ENCODE measurements at regions not wholly inside any gene's neighbourhood (a gene's known extent, or its start where the extent isn't known, plus 50 kb on each side); places are given as distances from the start of the nearest gene placed in this dataset.
"Not testable (repeated sequence)": the region's sequence is repeated elsewhere in the genome, so short reads cannot be mapped to it uniquely, and the experiment has no call there.

GRCh38 chr3:110015231-110015963 lies 678.1 kb upstream of the DPPA4 start:
- DNase-seq, result no peak

- DNase-seq, result no peak
Observed at GRCh38 chr3:110016235-110016815, 679.0 kb upstream of the DPPA4 start.

- no peak for DNase-seq
Observed at GRCh38 chr3:110017304-110017703, 680.0 kb upstream of the DPPA4 start.

- no peak for DNase-seq
Observed at GRCh38 chr3:110021659-110022058, 684.3 kb upstream of the DPPA4 start.

GRCh38 chr3:110023022-110023421 lies 685.7 kb upstream of the DPPA4 start:
- not testable (repeated sequence) for DNase-seq

GRCh38 chr3:110026421-110026820 lies 689.1 kb upstream of the DPPA4 start:
- no peak for DNase-seq

GRCh38 chr3:110027446-110028080 lies 690.2 kb upstream of the DPPA4 start:
- DNase-seq, result no peak

GRCh38 chr3:110031975-110032374 lies 694.6 kb upstream of the DPPA4 start:
- no peak for DNase-seq

GRCh38 chr3:110059431-110059830 lies 722.1 kb upstream of the DPPA4 start:
- DNase-seq, result no peak

- no peak for DNase-seq
Observed at GRCh38 chr3:110062716-110063115, 725.4 kb upstream of the DPPA4 start.

GRCh38 chr3:110063178-110063577 lies 725.8 kb upstream of the DPPA4 start:
- no peak for DNase-seq

- no peak for DNase-seq
Observed at GRCh38 chr3:110066206-110066605, 728.9 kb upstream of the DPPA4 start.

GRCh38 chr3:110067527-110067926 lies 730.2 kb upstream of the DPPA4 start:
- no peak for DNase-seq

- no peak for DNase-seq
Observed at GRCh38 chr3:110069761-110070160, 732.4 kb upstream of the DPPA4 start.

- no peak for DNase-seq
Observed at GRCh38 chr3:110070161-110070916, 733.0 kb upstream of the DPPA4 start.

- no peak for DNase-seq
Observed at GRCh38 chr3:110074095-110074494, 736.7 kb upstream of the DPPA4 start.

GRCh38 chr3:110077093-110077492 lies 739.7 kb upstream of the DPPA4 start:
- no peak for DNase-seq

GRCh38 chr3:110093411-110093810 lies 756.1 kb upstream of the DPPA4 start:
- no peak for DNase-seq

- DNase-seq, result no peak
Observed at GRCh38 chr3:110093812-110094401, 756.6 kb upstream of the DPPA4 start.

- DNase-seq, result no peak
Observed at GRCh38 chr3:110099711-110100110, 762.4 kb upstream of the DPPA4 start.

- DNase-seq, result no peak
Observed at GRCh38 chr3:110101361-110101760, 764.0 kb upstream of the DPPA4 start.

- no peak for DNase-seq
Observed at GRCh38 chr3:110106805-110107204, 769.5 kb upstream of the DPPA4 start.

GRCh38 chr3:110123946-110124345 lies 786.6 kb upstream of the DPPA4 start:
- DNase-seq, result no peak

Measured in suppressor macrophage (primary cell).